ENCODE measurements at regions not wholly inside any gene's neighbourhood (a gene's known extent, or its start where the extent isn't known, plus 50 kb on each side); places are given as distances from the start of the nearest gene placed in this dataset.

DNA sequence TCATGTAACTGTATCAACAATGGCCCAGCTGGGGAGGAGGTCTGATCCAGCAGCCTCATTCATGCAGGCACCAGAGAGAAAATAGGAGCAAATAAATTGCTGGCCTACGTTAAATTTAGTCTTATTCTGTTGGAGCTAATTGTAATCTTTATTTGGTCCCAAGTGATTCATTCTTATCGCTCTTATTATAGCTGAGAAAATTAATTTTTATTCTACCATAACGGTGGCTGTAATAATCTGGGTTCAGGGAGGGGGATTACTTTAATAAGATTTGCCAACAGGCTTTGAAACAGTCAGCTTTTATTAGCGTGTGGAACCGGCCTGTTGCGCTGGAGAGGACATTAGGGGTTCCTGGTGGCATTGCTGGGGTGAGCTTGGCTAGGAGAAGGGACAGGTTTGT lies 254.9 kb downstream of the AACS start:
- Histone ChIP-seq H3K27ac (ENCODE audit: low read depth, low read length) (no peak overlapping the region), H3K27me3 (ENCODE audit: insufficient read depth, low read length) (no peaks in the 10 kb centered on the region), H4K20me1 (ENCODE audit: insufficient read depth, low read length) (no peaks in the 10 kb centered on the region), H3K79me2 (ENCODE audit: insufficient read depth, low read length) (no peaks in the 10 kb centered on the region), H3K4me3 (ENCODE audit: insufficient read depth, low read length) (no peak overlapping the region), H3K9me3 (ENCODE audit: low read depth, low read length) (peaks cover 3% of the 10 kb centered on the region), H3K4me1 (ENCODE audit: insufficient read depth, low read length) (no peaks in the 10 kb centered on the region), H3K4me2 (ENCODE audit: insufficient read depth, low read length) (no peak overlapping the region), H3K36me3 (ENCODE audit: insufficient read depth, low read length) (no peaks in the 10 kb centered on the region), H2AFZ (ENCODE audit: low read length) (no peak overlapping the region)
- TF ChIP-seq, protein P1, sequence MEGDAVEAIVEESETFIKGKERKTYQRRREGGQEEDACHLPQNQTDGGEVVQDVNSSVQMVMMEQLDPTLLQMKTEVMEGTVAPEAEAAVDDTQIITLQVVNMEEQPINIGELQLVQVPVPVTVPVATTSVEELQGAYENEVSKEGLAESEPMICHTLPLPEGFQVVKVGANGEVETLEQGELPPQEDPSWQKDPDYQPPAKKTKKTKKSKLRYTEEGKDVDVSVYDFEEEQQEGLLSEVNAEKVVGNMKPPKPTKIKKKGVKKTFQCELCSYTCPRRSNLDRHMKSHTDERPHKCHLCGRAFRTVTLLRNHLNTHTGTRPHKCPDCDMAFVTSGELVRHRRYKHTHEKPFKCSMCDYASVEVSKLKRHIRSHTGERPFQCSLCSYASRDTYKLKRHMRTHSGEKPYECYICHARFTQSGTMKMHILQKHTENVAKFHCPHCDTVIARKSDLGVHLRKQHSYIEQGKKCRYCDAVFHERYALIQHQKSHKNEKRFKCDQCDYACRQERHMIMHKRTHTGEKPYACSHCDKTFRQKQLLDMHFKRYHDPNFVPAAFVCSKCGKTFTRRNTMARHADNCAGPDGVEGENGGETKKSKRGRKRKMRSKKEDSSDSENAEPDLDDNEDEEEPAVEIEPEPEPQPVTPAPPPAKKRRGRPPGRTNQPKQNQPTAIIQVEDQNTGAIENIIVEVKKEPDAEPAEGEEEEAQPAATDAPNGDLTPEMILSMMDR (IDR thresholded peaks at IDR 0.05; ENCODE audit: extremely low read depth, low read depth, low read length) = no peak
- DNase-seq (ENCODE audit: insufficient read length, low spot score, missing footprints) = no peak

DNA sequence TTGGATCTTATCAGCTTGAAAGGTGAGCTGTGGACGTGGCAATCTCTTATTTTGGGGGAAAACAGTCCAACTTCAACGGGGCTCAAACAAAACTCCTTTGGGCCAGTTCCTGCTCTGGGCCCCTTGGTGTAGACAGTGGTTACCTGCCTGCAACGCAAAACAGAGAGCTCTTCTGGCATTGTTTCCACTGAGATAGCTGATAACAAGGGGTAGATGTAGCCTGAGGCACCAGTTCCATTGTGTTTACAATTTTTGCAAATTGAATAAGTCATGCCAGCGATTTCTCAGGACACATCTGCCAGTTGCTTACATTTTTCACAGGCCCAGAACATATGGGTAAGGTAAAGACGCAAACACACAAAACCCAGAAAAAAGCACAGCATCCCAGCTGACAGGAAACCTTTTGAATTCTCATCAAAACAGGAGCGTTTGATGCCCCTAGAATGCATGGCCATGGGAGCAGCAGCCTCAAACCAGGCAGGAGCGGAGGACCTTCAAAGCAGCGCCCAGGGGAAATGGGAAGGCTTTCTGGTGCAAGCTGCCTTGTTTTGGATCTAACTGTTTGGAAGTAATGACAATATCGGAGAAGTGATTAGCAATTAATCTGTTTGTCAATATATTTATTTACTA lies 259.7 kb downstream of the AACS start:
- H3K36me3 ChIP-seq (ENCODE audit: insufficient read depth, low read length) = no peaks in the 10 kb centered on the region
- H3K4me1 ChIP-seq (ENCODE audit: insufficient read depth, low read length) = no peaks in the 10 kb centered on the region
- no peak for DNase-seq (ENCODE audit: insufficient read length, low spot score, missing footprints)

GRCh38 chr12:125329239-125330102 lies 264.2 kb downstream of the AACS start:
- Histone ChIP-seq H3K4me2 (ENCODE audit: insufficient read depth, low read length) (no peak overlapping the region), H3K36me3 (ENCODE audit: insufficient read depth, low read length) (no peaks in the 10 kb centered on the region), H3K9me3 (ENCODE audit: low read depth, low read length) (no peaks in the 10 kb centered on the region), H4K20me1 (ENCODE audit: insufficient read depth, low read length) (no peaks in the 10 kb centered on the region), H3K4me3 (ENCODE audit: insufficient read depth, low read length) (no peak overlapping the region), H2AFZ (ENCODE audit: low read length) (no peak overlapping the region), H3K27ac (ENCODE audit: low read depth, low read length) (no peak overlapping the region), H3K79me2 (ENCODE audit: insufficient read depth, low read length) (no peaks in the 10 kb centered on the region), H3K27me3 (ENCODE audit: insufficient read depth, low read length) (no peaks in the 10 kb centered on the region), H3K4me1 (ENCODE audit: insufficient read depth, low read length) (no peaks in the 10 kb centered on the region)
- TF ChIP-seq, protein P1 (IDR thresholded peaks at IDR 0.05; ENCODE audit: extremely low read depth, low read depth, low read length) = no peak
- no peak for DNase-seq (ENCODE audit: insufficient read length, low spot score, missing footprints)

More for the DNA sequence above, 259.7 kb downstream of the AACS start:
- no peak overlapping the region for H3K4me2 ChIP-seq (ENCODE audit: insufficient read depth, low read length)
- H3K79me2 ChIP-seq (ENCODE audit: insufficient read depth, low read length) = no peaks in the 10 kb centered on the region
- TF ChIP-seq, protein P1 (IDR thresholded peaks at IDR 0.05; ENCODE audit: extremely low read depth, low read depth, low read length) = no peak
- no peaks in the 10 kb centered on the region for H4K20me1 ChIP-seq (ENCODE audit: insufficient read depth, low read length)
- no peaks in the 10 kb centered on the region for H3K9me3 ChIP-seq (ENCODE audit: low read depth, low read length)
- no peak overlapping the region for H3K4me3 ChIP-seq (ENCODE audit: insufficient read depth, low read length)
- no peak overlapping the region for H2AFZ ChIP-seq (ENCODE audit: low read length)
- H3K27me3 ChIP-seq (ENCODE audit: insufficient read depth, low read length) = no peaks in the 10 kb centered on the region
- H3K27ac ChIP-seq (ENCODE audit: low read depth, low read length) = no peak overlapping the region
